Activated naive CD8-positive, alpha-beta T cell treated with anti-CD3 and anti-CD28 coated beads, Interleukin-2, amount 10 ng/mL, durations not matched to agents 7 days and 5 days (primary cell): ENCODE measurements at regions not wholly inside any gene's neighbourhood (a gene's known extent, or its start where the extent isn't known, plus 50 kb on each side); places are given as distances from the start of the nearest gene placed in this dataset.
"Not testable (repeated sequence)": the region's sequence is repeated elsewhere in the genome, so short reads cannot be mapped to it uniquely, and the experiment has no call there.

Source experiments
- ATAC-seq: fragments of 150-1000 bp; cut with Tn5 transposase; one replicate; pipeline ENCODE4 v1.10.0; 2021; ENCODE audit warnings: low read depth, moderate library complexity
- POLR2A ChIA-PET: fragments of 350-600 bp; sonication (Branson Sonifier 250); formaldehyde crosslinking; loops from one replicate; lab custom pipeline; 2021; ENCODE audit warnings: antibody characterized with exemption; lab: Charles Lee
- DNase-seq: peaks from one replicate; pipeline ENCODE4 v3.0.0; 2021
- H3K27ac Mint-ChIP-seq: one replicate; pipeline ENCODE4 v1.8.0; 2022; ENCODE audit warnings: mild to moderate bottlenecking, mixed read lengths
- H3K27me3 Mint-ChIP-seq: one replicate; pipeline ENCODE4 v1.8.0; 2022; ENCODE audit warnings: mild to moderate bottlenecking, moderate library complexity, mixed read lengths
- H3K36me3 Mint-ChIP-seq: one replicate; pipeline ENCODE4 v1.8.0; 2021; ENCODE audit warnings: mild to moderate bottlenecking, mixed read lengths
- H3K4me1 Mint-ChIP-seq: one replicate; pipeline ENCODE4 v1.8.0; 2021; ENCODE audit warnings: mixed read lengths
- H3K4me3 Mint-ChIP-seq: one replicate; pipeline ENCODE4 v1.8.0; 2022; ENCODE audit warnings: mild to moderate bottlenecking, moderate library complexity, mixed read lengths
- H3K9me3 Mint-ChIP-seq: one replicate; pipeline ENCODE4 v1.8.0; 2021; ENCODE audit warnings: mixed read lengths

DNA sequence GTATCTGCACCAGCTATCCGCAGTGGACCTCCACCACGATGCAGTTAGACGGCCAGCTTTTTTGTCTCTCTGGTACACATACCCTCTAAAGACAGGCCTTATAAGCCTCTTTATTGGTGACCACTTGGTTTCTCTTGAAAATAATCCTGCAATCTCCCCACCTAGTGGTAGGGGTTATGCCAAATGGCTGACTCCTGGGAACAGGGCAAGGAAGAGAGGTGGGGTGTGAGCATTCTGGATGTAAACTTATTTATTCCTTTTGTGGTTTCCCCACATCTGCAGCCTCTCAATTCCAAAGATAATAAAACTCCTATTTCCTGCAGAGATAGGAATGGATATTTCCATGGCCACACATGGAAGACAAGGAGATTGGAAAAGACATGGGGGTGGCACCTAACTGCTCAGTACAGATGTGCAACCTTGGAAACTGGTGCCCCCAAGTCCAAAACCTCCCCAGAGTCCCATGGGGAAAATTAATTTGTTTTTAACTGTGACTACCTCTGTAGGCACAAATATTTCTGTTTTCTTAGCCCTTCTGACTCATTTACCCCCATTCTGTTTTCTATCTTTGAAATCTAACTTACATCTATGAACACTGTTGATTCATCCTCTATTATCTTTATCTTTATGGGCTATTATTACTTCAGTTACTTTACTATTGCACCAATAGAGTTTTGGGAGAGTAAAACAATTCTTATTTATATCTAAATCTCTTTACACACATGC lies 112.7 kb upstream of the TSHZ3 start:
- Mint-ChIP-seq H3K27ac (no peak overlapping the region), H3K27me3 (peaks cover 4% of the 10 kb centered on the region), H3K4me3 (no peak overlapping the region), H3K4me1 (no peaks in the 10 kb centered on the region), H3K36me3 (no peaks in the 10 kb centered on the region), H3K9me3 (no peaks in the 10 kb centered on the region)
- no peak for ATAC-seq
- DNase-seq, result no peak
- POLR2A ChIA-PET, result no interaction called here

DNA sequence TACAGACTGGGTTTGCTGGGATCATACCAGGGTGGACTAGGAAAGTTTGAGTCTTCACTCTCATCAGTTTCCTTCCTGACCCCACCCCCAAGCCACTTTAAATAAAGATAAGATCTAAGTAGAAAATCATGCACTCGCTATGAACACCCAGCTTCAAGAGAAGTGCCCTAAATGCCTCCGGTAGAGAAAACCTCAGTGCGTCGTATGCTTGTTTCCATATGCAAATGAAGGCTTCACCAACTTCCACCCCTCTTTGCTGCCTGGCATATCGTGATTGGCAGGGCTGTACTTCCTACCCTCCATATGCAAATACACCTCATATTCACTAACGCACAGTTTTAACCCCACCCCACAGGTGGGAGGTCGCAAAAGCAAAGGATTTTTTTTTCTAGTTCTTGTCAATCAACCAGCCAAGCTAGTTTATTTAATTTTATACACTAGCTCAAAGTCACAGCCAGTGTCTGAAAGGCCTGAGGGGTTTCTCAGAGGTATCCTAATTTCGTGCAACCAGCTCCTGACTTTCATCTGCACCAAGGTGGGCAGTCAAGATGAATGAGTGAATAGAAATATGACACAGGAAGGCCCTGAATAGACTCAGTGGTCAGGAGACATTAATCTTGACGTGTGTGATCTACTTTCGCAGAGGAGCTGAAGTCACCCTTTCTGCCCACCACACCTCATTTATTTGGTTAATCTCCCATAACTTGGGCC lies 121.1 kb upstream of the TSHZ3 start:
- POLR2A ChIA-PET, result no interaction called here
- H3K4me1 Mint-ChIP-seq, result no peaks in the 10 kb centered on the region
- H3K27me3 Mint-ChIP-seq, result no peaks in the 10 kb centered on the region

DNA sequence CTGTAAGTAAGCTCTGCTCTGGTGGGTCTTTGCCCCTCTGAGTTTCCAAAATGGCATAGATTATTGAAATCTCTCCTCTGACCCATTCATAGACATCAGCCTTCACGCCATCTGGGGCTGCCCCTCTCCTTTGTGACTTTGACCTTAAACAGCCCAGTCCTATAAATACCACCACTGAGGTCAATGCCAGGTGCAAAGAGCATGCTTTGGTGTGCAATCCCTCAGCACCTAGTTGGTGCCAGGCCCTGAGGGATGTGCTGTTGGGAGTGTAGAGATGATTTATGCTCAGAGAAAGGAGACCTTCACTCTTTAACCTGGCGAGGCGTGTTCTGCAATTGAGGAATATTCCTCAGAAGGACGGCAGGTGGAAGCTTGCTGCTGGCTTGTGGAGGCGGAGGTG lies 121.7 kb upstream of the TSHZ3 start:
- Mint-ChIP-seq H3K36me3 (no peaks in the 10 kb centered on the region), H3K4me3 (no peak overlapping the region), H3K27ac (no peak overlapping the region), H3K9me3 (no peaks in the 10 kb centered on the region), H3K4me1 (no peaks in the 10 kb centered on the region), H3K27me3 (no peaks in the 10 kb centered on the region)
- ATAC-seq, result no peak
- POLR2A ChIA-PET, result no interaction called here
- no peak for DNase-seq

More for the DNA sequence above, 121.1 kb upstream of the TSHZ3 start:
- no peaks in the 10 kb centered on the region for H3K9me3 Mint-ChIP-seq
- no peaks in the 10 kb centered on the region for H3K36me3 Mint-ChIP-seq
- ATAC-seq (no peak), DNase-seq (no peak)
- H3K4me3 Mint-ChIP-seq, result no peak overlapping the region
- no peak overlapping the region for H3K27ac Mint-ChIP-seq

DNA sequence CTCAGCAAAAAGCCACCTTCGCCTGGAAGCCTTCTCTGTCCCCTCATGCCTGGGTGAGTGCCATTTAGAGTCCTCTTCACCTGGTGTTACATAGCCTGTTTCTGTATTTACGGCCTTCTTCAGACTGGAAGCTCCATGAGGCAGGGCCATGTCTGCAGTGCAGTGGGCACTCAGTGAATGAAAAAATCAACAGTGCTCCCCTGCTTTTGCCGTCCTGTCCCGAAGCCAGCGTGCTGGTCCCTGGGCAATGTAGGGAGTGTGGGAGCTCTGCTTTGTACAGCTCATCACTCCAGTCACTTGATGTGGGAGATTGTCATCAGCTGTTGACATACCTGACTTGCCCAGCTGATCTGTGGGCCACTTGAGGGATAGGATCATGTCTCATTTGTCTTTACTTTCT lies 129.0 kb upstream of the TSHZ3 start:
- Mint-ChIP-seq H3K27ac (no peak overlapping the region), H3K4me1 (no peaks in the 10 kb centered on the region), H3K27me3 (no peaks in the 10 kb centered on the region), H3K4me3 (no peak overlapping the region), H3K36me3 (no peaks in the 10 kb centered on the region), H3K9me3 (no peaks in the 10 kb centered on the region)
- POLR2A ChIA-PET, result no interaction called here
- DNase-seq, result no peak
- no peak for ATAC-seq

DNA sequence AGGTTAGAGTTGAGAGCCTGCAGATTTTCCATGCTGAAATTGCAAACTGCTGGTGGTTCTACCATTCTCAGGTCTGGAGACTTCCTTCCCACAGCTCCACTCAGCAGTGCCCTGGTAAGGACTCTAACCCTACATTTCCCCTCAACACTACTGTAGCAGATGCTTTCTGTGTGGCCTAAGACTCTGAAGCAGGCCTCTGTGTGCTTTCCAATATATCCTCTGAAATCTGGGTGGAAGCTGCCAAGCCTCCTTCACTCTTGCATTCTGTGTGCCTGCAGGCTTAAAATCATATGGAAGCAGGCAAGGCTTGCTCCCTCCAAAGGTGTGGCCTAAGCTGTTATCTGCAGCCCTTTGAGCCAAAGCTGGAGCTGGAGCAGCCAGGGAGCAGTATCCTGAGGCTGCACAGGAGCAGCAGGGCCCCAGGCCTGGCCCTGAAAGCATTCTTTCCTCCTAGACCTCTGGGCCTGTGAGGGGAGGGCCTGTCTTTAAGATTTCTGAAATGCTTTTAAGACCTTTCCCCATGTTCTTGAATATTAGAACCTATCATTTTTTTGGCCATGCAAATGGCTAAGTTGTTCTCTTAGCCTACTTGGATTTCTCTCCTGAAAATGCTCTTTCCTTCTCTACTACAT lies 134.1 kb upstream of the TSHZ3 start:
- peaks cover 5% of the 10 kb centered on the region for H3K9me3 Mint-ChIP-seq
- H3K4me1 Mint-ChIP-seq, result no peaks in the 10 kb centered on the region
- no peak overlapping the region for H3K27ac Mint-ChIP-seq
- H3K36me3 Mint-ChIP-seq, result no peaks in the 10 kb centered on the region
- DNase-seq, result no peak
- H3K4me3 Mint-ChIP-seq, result no peak overlapping the region
- ATAC-seq, result no peak
- no peaks in the 10 kb centered on the region for H3K27me3 Mint-ChIP-seq
- POLR2A ChIA-PET, result no interaction called here

DNA sequence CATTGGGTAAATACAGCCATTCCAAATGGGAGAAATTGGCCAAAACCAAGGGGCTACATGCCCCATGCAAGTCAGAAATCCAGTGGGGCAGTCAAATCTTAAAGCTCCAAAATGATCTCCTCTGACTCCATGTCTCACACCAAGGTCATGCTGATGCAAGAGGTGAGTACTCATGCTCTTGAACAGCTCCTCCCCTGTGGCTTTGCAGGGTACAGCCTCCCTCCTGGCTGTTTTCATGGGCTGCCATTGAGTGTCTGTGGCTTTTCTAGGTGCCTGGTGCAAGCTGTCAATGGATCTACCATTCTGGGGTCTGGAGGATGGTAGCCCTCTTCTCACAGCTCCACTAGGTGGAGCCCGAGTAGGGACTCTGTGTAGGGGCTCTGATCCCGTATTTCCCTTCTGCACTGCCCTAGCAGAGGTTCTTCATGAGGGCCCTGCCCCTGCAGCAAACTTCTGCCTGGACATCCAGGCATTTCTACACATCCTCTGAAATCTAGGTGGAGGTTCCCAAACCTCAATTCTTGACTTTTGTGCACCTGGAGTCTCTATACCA lies 135.7 kb upstream of the TSHZ3 start:
- H3K36me3 Mint-ChIP-seq, H3K4me1 Mint-ChIP-seq, H3K9me3 Mint-ChIP-seq, ATAC-seq, H3K27ac Mint-ChIP-seq, H3K27me3 Mint-ChIP-seq, H3K4me3 Mint-ChIP-seq, DNase-seq, POLR2A ChIA-PET: not testable (repeated sequence)

DNA sequence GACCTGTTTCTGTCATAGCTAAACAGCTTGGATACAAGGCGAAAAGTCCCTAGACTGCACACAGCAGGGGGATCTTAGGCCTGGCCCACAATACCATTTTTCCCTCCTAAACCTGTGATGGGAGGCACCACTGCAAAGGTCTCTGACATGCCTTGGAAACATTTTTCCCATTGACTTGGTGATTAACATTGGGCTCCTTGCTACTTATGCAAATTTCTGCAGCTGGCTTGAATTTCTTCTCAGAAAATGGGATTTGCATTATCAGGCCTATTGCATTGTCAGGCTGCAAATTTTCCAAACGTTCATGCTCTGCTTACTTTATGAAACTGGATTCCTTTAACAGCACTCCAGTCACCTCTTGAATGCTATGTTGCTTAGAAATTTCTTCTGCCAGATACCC lies 136.2 kb upstream of the TSHZ3 start:
- DNase-seq (no peak), ATAC-seq (no peak)
- H3K9me3 Mint-ChIP-seq, result peaks cover 5% of the 10 kb centered on the region
- peaks cover 1% of the 10 kb centered on the region for H3K4me1 Mint-ChIP-seq
- no peak overlapping the region for H3K4me3 Mint-ChIP-seq
- H3K36me3 Mint-ChIP-seq, result no peaks in the 10 kb centered on the region
- POLR2A ChIA-PET, result no interaction called here
- no peaks in the 10 kb centered on the region for H3K27me3 Mint-ChIP-seq
- H3K27ac Mint-ChIP-seq, result no peak overlapping the region

DNA sequence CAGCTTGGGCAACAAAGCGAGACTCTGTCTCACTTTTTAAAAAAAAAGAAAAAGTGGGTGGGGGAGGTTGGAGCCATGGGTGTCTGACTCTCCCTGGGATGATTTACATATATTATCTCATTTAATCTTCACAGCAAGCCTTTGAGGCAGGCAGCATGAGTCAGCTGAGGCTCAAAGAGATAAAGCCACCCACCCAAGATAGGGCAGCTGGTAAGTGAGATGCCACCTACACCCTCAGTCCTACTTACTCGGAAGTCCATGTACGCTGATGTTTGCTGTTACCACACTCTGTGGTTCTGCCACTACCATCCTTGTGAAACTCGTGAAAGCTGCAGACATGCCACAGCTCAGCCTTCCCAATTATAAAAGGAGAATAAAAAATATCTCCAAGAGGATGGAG lies 142.0 kb upstream of the TSHZ3 start:
- no peak for ATAC-seq
- no peaks in the 10 kb centered on the region for H3K36me3 Mint-ChIP-seq
- POLR2A ChIA-PET, result no interaction called here
- no peak for DNase-seq
- no peaks in the 10 kb centered on the region for H3K27me3 Mint-ChIP-seq
- peaks cover 1% of the 10 kb centered on the region for H3K4me1 Mint-ChIP-seq
- H3K9me3 Mint-ChIP-seq, result peaks cover 3% of the 10 kb centered on the region
- no peak overlapping the region for H3K27ac Mint-ChIP-seq
- H3K4me3 Mint-ChIP-seq, result no peak overlapping the region

DNA sequence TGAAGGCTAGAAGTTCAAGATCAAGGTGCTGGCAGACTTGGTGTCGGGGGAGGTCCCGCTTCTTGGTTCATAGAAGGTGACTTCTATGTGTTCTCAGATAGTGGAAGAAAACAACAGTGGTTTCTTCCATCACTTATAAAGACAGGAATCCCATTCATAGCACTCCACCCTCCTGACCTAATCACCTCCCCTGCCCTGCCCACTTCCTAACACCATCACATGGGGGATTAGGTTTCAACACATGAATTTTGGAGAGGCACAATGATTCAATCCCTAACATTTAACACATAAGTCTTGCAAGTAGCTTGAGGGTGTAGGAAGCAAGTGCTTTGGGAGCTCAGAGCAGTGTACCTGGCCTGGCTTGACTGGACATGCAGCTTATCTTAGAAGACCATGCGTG lies 142.8 kb upstream of the TSHZ3 start:
- no peak for ATAC-seq
- H3K27me3 Mint-ChIP-seq, result no peaks in the 10 kb centered on the region
- H3K27ac Mint-ChIP-seq, result no peak overlapping the region
- peaks cover 1% of the 10 kb centered on the region for H3K9me3 Mint-ChIP-seq
- H3K4me1 Mint-ChIP-seq, result peaks cover 1% of the 10 kb centered on the region
- no peak overlapping the region for H3K4me3 Mint-ChIP-seq
- no peaks in the 10 kb centered on the region for H3K36me3 Mint-ChIP-seq
- DNase-seq, result no peak
- POLR2A ChIA-PET, result no interaction called here

DNA sequence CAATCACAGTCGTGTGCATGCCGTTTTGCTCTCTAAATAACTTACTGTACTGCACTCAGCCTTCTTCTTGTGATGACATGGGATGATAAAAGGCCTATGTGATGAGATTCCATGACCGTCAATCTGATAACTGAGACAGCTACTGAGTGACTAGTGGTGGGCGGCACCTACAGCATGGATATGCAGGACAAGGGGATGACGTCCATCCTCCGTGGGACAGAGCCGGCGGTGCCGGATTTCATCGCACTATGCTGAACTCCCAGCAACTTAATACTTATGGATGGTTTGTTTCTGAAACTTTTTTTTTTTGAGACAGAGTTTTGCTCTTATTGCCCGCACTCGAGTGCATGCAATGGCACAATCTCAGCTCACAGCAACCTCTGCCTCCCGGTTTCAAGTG lies 146.8 kb upstream of the TSHZ3 start:
- Mint-ChIP-seq H3K4me1 (no peaks in the 10 kb centered on the region), H3K36me3 (no peaks in the 10 kb centered on the region), H3K9me3 (peaks cover 1% of the 10 kb centered on the region), H3K4me3 (no peak overlapping the region), H3K27me3 (no peaks in the 10 kb centered on the region), H3K27ac (no peak overlapping the region)
- DNase-seq (no peak), ATAC-seq (no peak)
- POLR2A ChIA-PET, result no interaction called here

DNA sequence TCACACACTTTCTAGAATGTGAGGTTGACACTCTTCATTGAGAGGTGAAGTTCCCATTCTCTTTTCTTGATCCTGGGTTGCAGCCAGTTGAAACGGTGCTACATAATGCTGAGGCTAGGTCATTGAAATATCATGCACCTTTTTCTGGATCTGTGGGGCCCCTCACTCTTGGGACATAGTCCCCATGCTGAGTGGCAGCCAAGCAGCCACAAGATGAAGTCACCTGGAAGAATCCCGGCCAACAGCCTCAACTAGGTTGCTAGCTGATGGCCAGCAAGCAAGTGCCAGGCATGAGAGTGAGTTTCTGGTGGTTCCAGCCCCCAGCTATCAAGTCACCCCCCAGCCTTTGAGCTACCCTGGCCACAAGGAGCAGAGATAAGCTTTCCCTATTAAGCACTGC lies 148.5 kb upstream of the TSHZ3 start:
- no peak for DNase-seq
- Mint-ChIP-seq H3K4me3 (no peak overlapping the region), H3K36me3 (no peaks in the 10 kb centered on the region), H3K27me3 (no peaks in the 10 kb centered on the region), H3K9me3 (peaks cover 1% of the 10 kb centered on the region), H3K27ac (no peak overlapping the region), H3K4me1 (no peaks in the 10 kb centered on the region)
- POLR2A ChIA-PET, result no interaction called here
- no peak for ATAC-seq

DNA sequence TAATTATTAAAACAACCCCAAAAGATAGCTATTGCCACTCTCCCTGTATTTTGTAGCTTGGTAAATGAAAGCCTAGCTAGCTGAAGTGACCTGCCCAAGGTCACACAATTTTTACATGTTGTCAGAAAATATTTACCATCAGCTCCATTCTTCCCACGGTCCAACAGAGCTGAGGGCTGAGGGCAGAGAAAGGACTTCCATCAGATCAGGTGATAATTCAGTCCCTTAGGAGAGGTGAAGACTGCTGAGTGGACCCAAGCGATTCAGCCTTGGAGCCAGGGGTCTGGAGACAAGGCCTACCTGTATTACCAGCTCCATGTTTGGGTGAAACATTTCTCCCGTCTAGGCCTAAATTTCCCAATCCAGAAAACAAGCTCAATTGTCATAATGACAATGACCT lies 149.5 kb upstream of the TSHZ3 start:
- peaks cover 1% of the 10 kb centered on the region for H3K9me3 Mint-ChIP-seq
- DNase-seq (no peak), ATAC-seq (no peak)
- no peaks in the 10 kb centered on the region for H3K36me3 Mint-ChIP-seq
- peaks cover 2% of the 10 kb centered on the region for H3K27me3 Mint-ChIP-seq
- no peak overlapping the region for H3K27ac Mint-ChIP-seq
- no peaks in the 10 kb centered on the region for H3K4me1 Mint-ChIP-seq
- H3K4me3 Mint-ChIP-seq, result no peak overlapping the region
- POLR2A ChIA-PET, result no interaction called here

DNA sequence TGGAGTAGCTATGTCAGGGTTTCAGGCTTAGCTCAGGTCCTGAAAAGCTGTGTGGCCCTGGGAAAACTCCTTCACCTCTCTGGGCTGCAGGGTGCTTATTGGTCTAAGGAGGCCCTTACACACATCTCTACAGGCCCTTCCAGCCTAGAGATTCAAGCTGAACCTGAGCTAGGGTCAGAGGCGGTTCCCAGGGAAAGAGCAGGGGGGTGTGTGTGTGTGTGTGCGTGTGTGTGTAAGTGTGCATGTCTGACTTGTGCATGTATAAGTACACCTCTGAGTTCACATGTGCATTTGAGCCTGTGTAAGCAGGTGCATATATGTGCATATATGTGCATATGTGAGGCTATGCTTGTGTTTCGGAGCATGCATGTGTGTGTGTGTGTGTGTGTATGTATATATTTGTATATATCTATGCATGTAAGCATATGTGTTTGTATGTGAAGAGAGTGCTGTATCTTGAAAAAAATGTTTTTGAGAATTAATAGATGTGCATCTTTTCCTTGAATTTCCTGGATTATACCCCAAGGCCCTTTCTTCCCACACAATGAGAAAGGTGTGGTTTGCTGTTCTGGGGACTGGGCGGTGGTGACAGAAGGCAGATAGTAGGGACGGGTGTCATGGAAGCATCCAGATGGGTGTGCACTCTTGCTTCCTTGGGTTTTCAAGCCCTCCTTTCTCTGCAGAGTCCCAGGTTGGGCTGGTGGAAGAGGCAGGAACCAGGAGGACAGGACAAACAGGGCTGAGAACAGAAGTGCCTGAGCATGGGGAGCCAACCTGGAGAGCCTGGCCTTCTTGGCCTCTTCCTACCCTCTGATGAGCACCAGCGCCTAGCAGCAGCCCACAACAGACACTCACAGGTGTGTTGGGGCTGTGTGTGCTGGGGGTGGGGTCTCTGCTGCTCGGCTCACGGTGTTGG lies 150.3 kb upstream of the TSHZ3 start:
- POLR2A ChIA-PET, result no interaction called here
- Mint-ChIP-seq H3K4me3 (no peak overlapping the region), H3K36me3 (no peaks in the 10 kb centered on the region), H3K27me3 (peaks cover 2% of the 10 kb centered on the region), H3K4me1 (no peaks in the 10 kb centered on the region), H3K9me3 (peaks cover 1% of the 10 kb centered on the region), H3K27ac (no peak overlapping the region)
- DNase-seq, result no peak
- ATAC-seq, result no peak
